ENCODE measurements at regions not wholly inside any gene's neighbourhood (a gene's known extent, or its start where the extent isn't known, plus 50 kb on each side); places are given as distances from the start of the nearest gene placed in this dataset.

GRCh38 chr2:150350500-150350899 is 137.0 kb downstream of the RND3 start (continued):
- no peak for TF ChIP-seq CTCF (IDR thresholded peaks at IDR 0.05)
- TF ChIP-seq RFX5 (IDR thresholded peaks at IDR 0.05; ENCODE audit: low read length): no peak
- TF ChIP-seq CHD2 (IDR thresholded peaks at IDR 0.05; ENCODE audit: low read length, partially characterized antibody): no peak
- no peak for TF ChIP-seq YY1 (IDR thresholded peaks at IDR 0.05; ENCODE audit: low read depth)

GRCh38 chr2:150346806-150347205 is 140.7 kb downstream of the RND3 start:
- Histone ChIP-seq H3K9me2 (no peaks in the 10 kb centered on the region), H3K79me2 (ENCODE audit: insufficient read depth) (no peaks in the 10 kb centered on the region), H3K4me1 (ENCODE audit: control insufficient read depth in 1 of 2, insufficient read depth in 2 of 2, low read depth in 1 of 2, low read length in 1 of 2) (no peaks in the 10 kb centered on the region), H3K27ac (ENCODE audit: low read depth in 2 of 2, low read length in 1 of 2) (no peak overlapping the region), H3K36me3 (replicated peaks in 1 of 2; ENCODE audit: control insufficient read depth in 1 of 2, insufficient read depth in 2 of 2, low read length in 1 of 2) (no peaks in the 10 kb centered on the region), H3K4me3 (ENCODE audit: low read depth in 2 of 2, low read length in 1 of 2) (no peak overlapping the region), H2AFZ (ENCODE audit: low read depth) (no peak overlapping the region), H3F3A (replicated peaks; ENCODE audit: insufficient read depth) (no peaks in the 10 kb centered on the region), H3K9ac (no peak overlapping the region), H3K4me2 (no peak overlapping the region), H3K9me3 (no peaks in the 10 kb centered on the region), H3K27me3 (ENCODE audit: insufficient read depth) (no peaks in the 10 kb centered on the region), H4K20me1 (ENCODE audit: insufficient read depth) (no peaks in the 10 kb centered on the region)
- 95% methylated on average over 4 of the region's 4 CpGs for WGBS (ENCODE audit: low lambda C conversion rate)
- DNase-seq: no peak
- no peak for TF ChIP-seq NFIC (IDR thresholded peaks at IDR 0.05; ENCODE audit: borderline replicate concordance)
- TF ChIP-seq GATA2 (CRISPR knock-in tag; IDR thresholded peaks at IDR 0.05): no peak
- TF ChIP-seq NRF1 (IDR thresholded peaks at IDR 0.05; ENCODE audit: low read depth, low read length): no peak
- TF ChIP-seq RAD21 (IDR thresholded peaks at IDR 0.05; ENCODE audit: low read length): no peak
- TF ChIP-seq TCF12 (IDR thresholded peaks at IDR 0.05): no peak
- TF ChIP-seq MXI1 (IDR thresholded peaks at IDR 0.05; ENCODE audit: low read depth, low read length): no peak
- no peak for TF ChIP-seq GABPA (IDR thresholded peaks at IDR 0.05; ENCODE audit: low read depth)
- CTCF ChIA-PET: no interaction called here
- POLR2A ChIA-PET: no interaction called here

DNA sequence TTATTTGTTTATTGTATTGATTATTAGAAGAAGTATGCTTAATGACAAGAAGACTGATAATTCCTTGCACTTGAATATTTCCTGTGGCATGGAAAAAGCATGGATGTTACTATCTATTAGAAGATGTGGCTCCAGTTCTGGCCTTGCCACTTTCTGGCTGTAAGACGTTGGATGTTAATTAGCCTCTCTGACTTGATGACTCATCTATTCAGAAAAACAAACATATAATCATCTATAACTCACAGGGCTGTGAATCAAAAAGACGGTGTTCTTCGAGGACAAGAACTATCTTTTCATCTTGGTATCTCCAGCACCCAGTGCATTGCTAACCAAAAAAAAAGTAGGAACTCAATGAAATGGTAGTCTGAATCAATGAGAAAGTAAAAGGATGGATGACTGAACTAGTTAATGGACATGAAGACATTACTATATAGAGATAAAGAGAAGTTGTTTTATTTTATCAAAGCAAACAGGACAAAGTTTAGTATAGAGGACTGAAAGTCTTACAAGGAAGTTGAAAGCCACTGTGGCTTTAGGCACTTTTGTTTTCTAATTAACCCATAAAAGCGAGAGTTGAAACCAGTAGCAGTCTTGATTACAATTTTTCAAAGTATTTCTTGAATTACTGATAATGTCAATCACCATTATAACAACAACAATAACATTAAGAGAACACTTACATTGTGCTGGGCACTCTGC is 145.3 kb downstream of the RND3 start:
- POLR2A ChIA-PET: no interaction called here
- Histone ChIP-seq H3K27me3 (ENCODE audit: insufficient read depth) (no peaks in the 10 kb centered on the region), H3K9ac (no peak overlapping the region), H3K9me2 (no peaks in the 10 kb centered on the region), H3F3A (replicated peaks; ENCODE audit: insufficient read depth) (no peaks in the 10 kb centered on the region), H3K4me1 (ENCODE audit: control insufficient read depth in 1 of 2, insufficient read depth in 2 of 2, low read depth in 1 of 2, low read length in 1 of 2) (peaks cover 0 to 2% of the 10 kb centered on the region in 2 experiments; a peak in 2 of 4 replicates), H4K20me1 (ENCODE audit: insufficient read depth) (no peaks in the 10 kb centered on the region), H3K36me3 (replicated peaks in 1 of 2; ENCODE audit: control insufficient read depth in 1 of 2, insufficient read depth in 2 of 2, low read length in 1 of 2) (no peaks in the 10 kb centered on the region), H3K4me3 (ENCODE audit: low read depth in 2 of 2, low read length in 1 of 2) (no peak overlapping the region), H3K4me2 (no peak overlapping the region), H3K79me2 (ENCODE audit: insufficient read depth) (no peaks in the 10 kb centered on the region), H2AFZ (ENCODE audit: low read depth) (no peak overlapping the region), H3K27ac (ENCODE audit: low read depth in 2 of 2, low read length in 1 of 2) (no peak overlapping the region), H3K9me3 (no peaks in the 10 kb centered on the region)
- 80% methylated on average over 4 of the region's 4 CpGs for WGBS (ENCODE audit: low lambda C conversion rate)
- no peak for DNase-seq
- CTCF ChIA-PET: no interaction called here
- TF ChIP-seq MAX (IDR thresholded peaks at IDR 0.05; ENCODE audit: low read depth): no peak
- TF ChIP-seq NRF1 (IDR thresholded peaks at IDR 0.05; ENCODE audit: low read depth, low read length): no peak
- TF ChIP-seq, protein P1, sequence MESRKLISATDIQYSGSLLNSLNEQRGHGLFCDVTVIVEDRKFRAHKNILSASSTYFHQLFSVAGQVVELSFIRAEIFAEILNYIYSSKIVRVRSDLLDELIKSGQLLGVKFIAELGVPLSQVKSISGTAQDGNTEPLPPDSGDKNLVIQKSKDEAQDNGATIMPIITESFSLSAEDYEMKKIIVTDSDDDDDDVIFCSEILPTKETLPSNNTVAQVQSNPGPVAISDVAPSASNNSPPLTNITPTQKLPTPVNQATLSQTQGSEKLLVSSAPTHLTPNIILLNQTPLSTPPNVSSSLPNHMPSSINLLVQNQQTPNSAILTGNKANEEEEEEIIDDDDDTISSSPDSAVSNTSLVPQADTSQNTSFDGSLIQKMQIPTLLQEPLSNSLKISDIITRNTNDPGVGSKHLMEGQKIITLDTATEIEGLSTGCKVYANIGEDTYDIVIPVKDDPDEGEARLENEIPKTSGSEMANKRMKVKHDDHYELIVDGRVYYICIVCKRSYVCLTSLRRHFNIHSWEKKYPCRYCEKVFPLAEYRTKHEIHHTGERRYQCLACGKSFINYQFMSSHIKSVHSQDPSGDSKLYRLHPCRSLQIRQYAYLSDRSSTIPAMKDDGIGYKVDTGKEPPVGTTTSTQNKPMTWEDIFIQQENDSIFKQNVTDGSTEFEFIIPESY (IDR thresholded peaks at IDR 0.05; ENCODE audit: borderline replicate concordance, low read depth): no peak
- TF ChIP-seq ELF1 (IDR thresholded peaks at IDR 0.05): no peak
- TF ChIP-seq, protein P2, sequence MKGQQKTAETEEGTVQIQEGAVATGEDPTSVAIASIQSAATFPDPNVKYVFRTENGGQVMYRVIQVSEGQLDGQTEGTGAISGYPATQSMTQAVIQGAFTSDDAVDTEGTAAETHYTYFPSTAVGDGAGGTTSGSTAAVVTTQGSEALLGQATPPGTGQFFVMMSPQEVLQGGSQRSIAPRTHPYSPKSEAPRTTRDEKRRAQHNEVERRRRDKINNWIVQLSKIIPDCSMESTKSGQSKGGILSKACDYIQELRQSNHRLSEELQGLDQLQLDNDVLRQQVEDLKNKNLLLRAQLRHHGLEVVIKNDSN (IDR thresholded peaks at IDR 0.05; ENCODE audit: borderline replicate concordance, low read depth): no peak
- TF ChIP-seq RFX5 (IDR thresholded peaks at IDR 0.05; ENCODE audit: low read length): no peak
- TF ChIP-seq EP300 (IDR thresholded peaks at IDR 0.05; ENCODE audit: borderline replicate concordance in 1 of 2, low read depth in 1 of 2, low read length in 1 of 2): no peak
- no peak for TF ChIP-seq NFIC (IDR thresholded peaks at IDR 0.05; ENCODE audit: borderline replicate concordance)
- no peak for TF ChIP-seq TAF1 (IDR thresholded peaks at IDR 0.05; ENCODE audit: borderline replicate concordance, low read depth, low read length)
- TF ChIP-seq, protein P3, sequence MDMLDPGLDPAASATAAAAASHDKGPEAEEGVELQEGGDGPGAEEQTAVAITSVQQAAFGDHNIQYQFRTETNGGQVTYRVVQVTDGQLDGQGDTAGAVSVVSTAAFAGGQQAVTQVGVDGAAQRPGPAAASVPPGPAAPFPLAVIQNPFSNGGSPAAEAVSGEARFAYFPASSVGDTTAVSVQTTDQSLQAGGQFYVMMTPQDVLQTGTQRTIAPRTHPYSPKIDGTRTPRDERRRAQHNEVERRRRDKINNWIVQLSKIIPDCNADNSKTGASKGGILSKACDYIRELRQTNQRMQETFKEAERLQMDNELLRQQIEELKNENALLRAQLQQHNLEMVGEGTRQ (IDR thresholded peaks at IDR 0.05; ENCODE audit: borderline replicate concordance, low read depth, low read length): no peak
- TF ChIP-seq TCF12 (IDR thresholded peaks at IDR 0.05): no peak
- TF ChIP-seq GATA2 (CRISPR knock-in tag; IDR thresholded peaks at IDR 0.05): no peak
